Stomach (tissue), 8 donors: ENCODE measurements at regions not wholly inside any gene's neighbourhood (a gene's known extent, or its start where the extent isn't known, plus 50 kb on each side); places are given as distances from the start of the nearest gene placed in this dataset.

Experiments used
- DNase-seq, 2 donors: peaks; one replicate each; pipeline versions ENCODE4 v3.0.0 to v3.0.0-alpha.2; 2013 to 2019
- H3K27ac ChIP-seq, 5 donors: fragments of 200-600 bp in 4 of 5; sonication (generic) in 4 of 5; one replicate each; pipeline ENCODE4 v1.5.1; 2013 to 2019; ENCODE audit warnings: mild to moderate bottlenecking in 1 of 5, moderate library complexity in 1 of 5
- H3K27me3 ChIP-seq, 3 donors: fragments of 200-600 bp; sonication (generic); one replicate each; pipeline ENCODE4 v1.5.1; 2017 to 2019; ENCODE audit warnings: mixed run types in 1 of 3
- H3K36me3 ChIP-seq, 4 donors: fragments of 200-600 bp; sonication (generic); 1 replicate in 3 of 4; 2 replicates in 1 of 4; pipeline ENCODE4 v1.5.1; 2016 to 2019
- H3K4me1 ChIP-seq, 4 donors: fragments of 200-600 bp; sonication (generic); one replicate each; pipeline ENCODE4 v1.5.1; 2016 to 2019
- H3K4me3 ChIP-seq, 4 donors: fragments of 200-600 bp; sonication (generic) in 3 of 4; one replicate each; pipeline ENCODE4 v1.5.1; 2016 to 2019; ENCODE audit warnings: mild to moderate bottlenecking in 1 of 4
- H3K9me3 ChIP-seq, 4 donors: fragments of 200-600 bp; sonication (generic); one replicate each; pipeline ENCODE4 v1.5.1; 2016 to 2019
- EP300 ChIP-seq: sonication (generic); formaldehyde crosslinking; IDR thresholded peaks from one replicate; pipeline ENCODE4 v1.6.1; 2017; ENCODE audit warnings: antibody characterized with exemption
- POLR2A ChIP-seq, 4 donors: fragments of 450-650 bp; IDR thresholded peaks; one replicate each; pipeline ENCODE4 v1.6.1; 2016; ENCODE audit warnings: antibody characterized with exemption in 4 of 4, control low read depth in 2 of 4, mild to moderate bottlenecking in 1 of 4, moderate library complexity in 1 of 4
- POLR2AphosphoS5 ChIP-seq, 3 donors: sonication (generic); formaldehyde crosslinking; IDR thresholded peaks; one replicate each; pipeline ENCODE4 v1.6.1; 2016; ENCODE audit warnings: antibody characterized with exemption in 3 of 3
- WGBS, 5 donors: extraction: QIAGEN DNeasy Blood & Tissue Kit in 3 of 5; methylation state at CpG; one replicate each; pipeline versions ENCODE4 v1.1.5 to v1.1.7; 2013 to 2018; 5-methylcytosine and 5-hydroxymethylcytosine counted together
- intact Hi-C: fragments of 100-400 bp; cut with DNase I; formaldehyde crosslinking; loops from one replicate; pipeline ENCODE4 v1.15.1; 2023; ENCODE audit warnings: low total_unique reads
- TF ChIP-seq, protein P1 (sequence below), 7 experiments: fragments of 450-650 bp in 4 of 7; fragments of 200-600 bp in 3 of 7; sonication (generic) in 3 of 7; IDR thresholded peaks; one replicate each; pipeline ENCODE4 v1.5.1; 2016 to 2019; ENCODE audit warnings: antibody characterized with exemption in 7 of 7, control low read depth in 2 of 7, mild to moderate bottlenecking in 1 of 7
- donor health status: healthy with polysubstance abuse.
- donor health status: Bipolar disorder and iron deficiency.
- donor health status: healthy.

DNA sequence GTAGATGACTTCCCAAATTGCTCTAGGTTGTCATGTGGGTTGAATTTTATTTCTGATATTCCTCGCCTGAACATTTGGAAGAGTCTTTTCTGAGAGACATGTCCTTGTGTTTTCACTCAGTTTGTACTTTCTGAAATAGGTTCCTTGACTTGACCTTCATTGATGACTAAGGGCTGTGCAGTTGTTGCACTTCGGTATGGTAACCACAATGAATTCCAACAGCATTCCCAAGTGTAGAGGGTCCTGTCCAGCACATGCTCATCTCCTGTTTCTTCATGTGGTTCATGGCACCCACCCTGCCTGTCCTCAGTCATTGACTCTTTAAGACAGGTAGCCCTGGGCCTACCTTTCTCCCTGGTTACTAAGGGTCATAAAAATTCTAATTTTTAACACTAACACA is 527.8 kb downstream of the MTRR start:
- H3K4me3 ChIP-seq: no peak overlapping the region
- no peaks in the 10 kb centered on the region for H3K9me3 ChIP-seq
- no peak for TF ChIP-seq EP300
- TF ChIP-seq, protein P1, sequence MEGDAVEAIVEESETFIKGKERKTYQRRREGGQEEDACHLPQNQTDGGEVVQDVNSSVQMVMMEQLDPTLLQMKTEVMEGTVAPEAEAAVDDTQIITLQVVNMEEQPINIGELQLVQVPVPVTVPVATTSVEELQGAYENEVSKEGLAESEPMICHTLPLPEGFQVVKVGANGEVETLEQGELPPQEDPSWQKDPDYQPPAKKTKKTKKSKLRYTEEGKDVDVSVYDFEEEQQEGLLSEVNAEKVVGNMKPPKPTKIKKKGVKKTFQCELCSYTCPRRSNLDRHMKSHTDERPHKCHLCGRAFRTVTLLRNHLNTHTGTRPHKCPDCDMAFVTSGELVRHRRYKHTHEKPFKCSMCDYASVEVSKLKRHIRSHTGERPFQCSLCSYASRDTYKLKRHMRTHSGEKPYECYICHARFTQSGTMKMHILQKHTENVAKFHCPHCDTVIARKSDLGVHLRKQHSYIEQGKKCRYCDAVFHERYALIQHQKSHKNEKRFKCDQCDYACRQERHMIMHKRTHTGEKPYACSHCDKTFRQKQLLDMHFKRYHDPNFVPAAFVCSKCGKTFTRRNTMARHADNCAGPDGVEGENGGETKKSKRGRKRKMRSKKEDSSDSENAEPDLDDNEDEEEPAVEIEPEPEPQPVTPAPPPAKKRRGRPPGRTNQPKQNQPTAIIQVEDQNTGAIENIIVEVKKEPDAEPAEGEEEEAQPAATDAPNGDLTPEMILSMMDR (IDR thresholded peaks at IDR 0.05): no peak
- TF ChIP-seq POLR2AphosphoS5 (IDR thresholded peaks at IDR 0.05): no peak
- no peak for TF ChIP-seq POLR2A (IDR thresholded peaks at IDR 0.05)
- H3K4me1 ChIP-seq: no peaks in the 10 kb centered on the region
- no peaks in the 10 kb centered on the region for H3K27me3 ChIP-seq
- 76 to 92% (median 89%) methylated on average over 2 of the region's 2 CpGs for WGBS, 5 donors
- DNase-seq: no peak
- intact Hi-C loops: no loop called here
- no peak overlapping the region for H3K27ac ChIP-seq
- no peaks in the 10 kb centered on the region for H3K36me3 ChIP-seq

DNA sequence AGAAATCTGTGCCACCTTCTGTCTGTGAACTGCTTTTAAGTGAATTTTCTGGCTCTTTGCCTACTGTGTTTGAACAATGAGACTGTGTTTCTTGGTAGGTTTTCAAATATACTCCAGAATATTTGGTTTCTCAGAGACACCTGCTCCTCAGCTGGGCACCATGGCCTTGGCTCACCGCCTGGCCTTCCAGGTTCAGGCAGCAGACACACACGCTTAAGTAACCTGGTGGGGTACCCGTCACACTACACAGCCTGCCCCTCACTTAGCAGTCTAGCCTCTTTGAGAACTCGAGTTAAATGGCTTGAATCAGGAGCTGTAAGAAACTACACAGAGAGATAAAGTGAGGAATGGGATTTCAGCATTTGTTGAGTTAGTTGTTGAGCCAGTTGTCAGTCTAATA is 530.5 kb downstream of the MTRR start:
- TF ChIP-seq POLR2AphosphoS5 (IDR thresholded peaks at IDR 0.05) (no peak), POLR2A (IDR thresholded peaks at IDR 0.05) (no peak)
- TF ChIP-seq, protein P1 (IDR thresholded peaks at IDR 0.05): no peak

DNA sequence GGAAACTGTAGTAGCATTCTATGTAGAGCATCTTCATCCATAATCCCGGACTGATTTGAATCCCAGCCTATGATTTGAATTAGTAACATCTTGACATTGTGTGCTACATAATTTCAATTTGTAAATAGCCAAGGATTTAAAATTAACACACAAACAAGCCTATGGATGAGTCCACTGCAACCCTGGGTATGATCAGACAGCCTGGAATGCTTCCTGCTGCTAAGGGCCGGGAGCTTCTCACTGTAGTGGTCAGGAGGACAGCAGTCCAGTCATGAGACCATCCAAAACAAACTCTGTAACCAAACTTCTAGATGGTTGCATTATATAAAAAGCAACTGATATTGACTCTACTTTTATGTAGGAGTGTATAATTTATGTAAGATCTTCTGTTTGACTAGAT is 539.3 kb downstream of the MTRR start:
- no peaks in the 10 kb centered on the region for H3K27me3 ChIP-seq
- 67 to 82% (median 72%) methylated on average over 2 of the region's 2 CpGs for WGBS, 5 donors
- H3K9me3 ChIP-seq: peaks cover 0 to 8% (median 0%) of the 10 kb centered on the region in 4 donors
- intact Hi-C loops: no loop called here
- no peak overlapping the region for H3K4me3 ChIP-seq
- no peaks in the 10 kb centered on the region for H3K4me1 ChIP-seq
- no peak for DNase-seq
- H3K36me3 ChIP-seq: no peaks in the 10 kb centered on the region
- no peak overlapping the region for H3K27ac ChIP-seq
- TF ChIP-seq EP300 (no peak), POLR2A (IDR thresholded peaks at IDR 0.05) (no peak), POLR2AphosphoS5 (IDR thresholded peaks at IDR 0.05) (no peak)
- TF ChIP-seq, protein P1 (IDR thresholded peaks at IDR 0.05): no peak

More for the DNA sequence above, 530.5 kb downstream of the MTRR start:
- H3K9me3 ChIP-seq: peaks cover 0 to 5% (median 0%) of the 10 kb centered on the region in 4 donors
- no peaks in the 10 kb centered on the region for H3K36me3 ChIP-seq
- 60 to 78% (median 71%) methylated on average over 4 of the region's 4 CpGs for WGBS, 5 donors
- H3K4me3 ChIP-seq: no peak overlapping the region
- intact Hi-C loops: no loop called here
- no peaks in the 10 kb centered on the region for H3K27me3 ChIP-seq
- H3K4me1 ChIP-seq: no peaks in the 10 kb centered on the region
- no peak overlapping the region for H3K27ac ChIP-seq
- DNase-seq: no peak

DNA sequence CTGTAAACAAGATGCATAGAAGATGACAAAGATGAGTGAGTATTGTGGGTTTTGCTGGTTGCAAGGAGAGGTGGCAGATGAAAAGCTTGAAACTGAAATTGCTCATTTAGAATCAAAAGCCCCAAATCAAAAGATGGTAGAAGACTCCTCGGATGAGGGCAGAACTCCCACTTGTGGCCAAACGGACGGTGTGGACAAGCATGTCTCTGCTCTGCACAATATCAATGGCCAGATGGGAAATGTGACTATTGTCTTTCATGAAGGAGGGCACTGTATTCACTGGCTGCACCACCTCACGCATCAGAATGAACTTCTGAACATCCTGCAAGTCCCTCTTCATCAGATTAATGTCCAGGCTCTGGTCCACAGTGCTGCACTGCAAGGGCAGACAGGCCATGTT is 541.7 kb downstream of the MTRR start:
- intact Hi-C loops: no loop called here
- TF ChIP-seq POLR2A (IDR thresholded peaks at IDR 0.05) (no peak), POLR2AphosphoS5 (IDR thresholded peaks at IDR 0.05) (no peak), EP300 (no peak)
- TF ChIP-seq, protein P1 (IDR thresholded peaks at IDR 0.05): no peak
- no peaks in the 10 kb centered on the region for H3K36me3 ChIP-seq
- DNase-seq: no peak
- no peaks in the 10 kb centered on the region for H3K27me3 ChIP-seq
- H3K9me3 ChIP-seq: no peaks in the 10 kb centered on the region
- no peaks in the 10 kb centered on the region for H3K4me1 ChIP-seq
- WGBS, 5 donors: 72 to 87% (median 74%) methylated on average over 4 of the region's 4 CpGs
- no peak overlapping the region for H3K27ac ChIP-seq
- no peak overlapping the region for H3K4me3 ChIP-seq
